Endothelial cell of umbilical vein (primary cell): ENCODE measurements at regions not wholly inside any gene's neighbourhood (a gene's known extent, or its start where the extent isn't known, plus 50 kb on each side); places are given as distances from the start of the nearest gene placed in this dataset.

Experiments used
- BruUV-seq: library from RNA; stranded (reverse); fragments of 400-500 nt; replicated peaks from 2 replicates; lab custom pipeline; 2021; lab: Mats Ljungman, UMichigan
- CTCF ChIA-PET: fragments of 300-600, 350-600 bp; sonication (Branson Sonifier 250); formaldehyde crosslinking; loops from one replicate; lab custom pipeline; 2021; ENCODE audit warnings: antibody characterized with exemption, inconsistent platforms; lab: Charles Lee
- POLR2A ChIA-PET: fragments of 300-600, 350-600 bp; sonication (Branson Sonifier 250); formaldehyde crosslinking; loops from one replicate; lab custom pipeline; 2021; ENCODE audit warnings: antibody characterized with exemption, inconsistent platforms; lab: Charles Lee
- DNase-seq: peaks from one replicate; pipeline ENCODE4 v3.0.0-alpha.2; 2011; ENCODE audit warnings: low read depth, low spot score
- FAIRE-seq: peaks from 2 replicates; lab custom pipeline; 2011; peaks lifted over from hg19 to GRCh38; lab: Jason Lieb, UNC
- H2AFZ ChIP-seq: 2 replicates; pipeline ENCODE4 v1.6.0; 2012; ENCODE audit warnings: low read depth, low read length, control low read depth, inconsistent platforms
- H3K27ac ChIP-seq: 2 replicates; pipeline ENCODE4 v1.5.1; 2011; ENCODE audit warnings: low read depth, mild to moderate bottlenecking, control low read depth, low read length, moderate library complexity; ENCODE audit not compliant: insufficient read depth
- H3K27me3 ChIP-seq, 2 experiments: 2 replicates each; pipeline versions ENCODE4 v1.6.0 to v1.6.1; 2011; ENCODE audit warnings: low read length in 2 of 2, mixed read lengths in 1 of 2; ENCODE audit not compliant: control insufficient read depth in 2 of 2, insufficient read depth in 2 of 2
- H3K36me3 ChIP-seq, 2 experiments: 2 replicates in 1 of 2; 3 replicates in 1 of 2; pipeline ENCODE4 v1.5.1; 2011; ENCODE audit warnings: low read length in 2 of 2, mild to moderate bottlenecking in 1 of 2, moderate library complexity in 1 of 2; ENCODE audit not compliant: control insufficient read depth in 2 of 2, insufficient read depth in 2 of 2; ENCODE audit errors: extremely low read depth in 1 of 2
- H3K4me1 ChIP-seq: 3 replicates; pipeline ENCODE4 v1.5.1; 2011; ENCODE audit warnings: mild to moderate bottlenecking, low read length; ENCODE audit not compliant: control insufficient read depth, insufficient read depth; ENCODE audit errors: extremely low read depth
- H3K4me2 ChIP-seq: 2 replicates; pipeline ENCODE4 v1.6.1; 2011; ENCODE audit warnings: low read length, control low read depth, mixed read lengths; ENCODE audit not compliant: insufficient read depth
- H3K4me3 ChIP-seq, 3 experiments: fragments of 200-600 bp in 1 of 3; sonication (generic), shearing (Covaris generic) in 1 of 3; replicated peaks in 1 of 3; 2 replicates each; pipeline ENCODE4 v1.5.1; 2011 to 2016; ENCODE audit warnings: control low read depth in 3 of 3, low read length in 3 of 3, mild to moderate bottlenecking in 2 of 3, inconsistent platforms in 1 of 3, low read depth in 1 of 3, moderate library complexity in 1 of 3; ENCODE audit not compliant: insufficient read depth in 1 of 3
- H3K79me2 ChIP-seq: 2 replicates; pipeline ENCODE4 v1.6.0; 2012; ENCODE audit warnings: low read length, inconsistent platforms; ENCODE audit not compliant: control insufficient read depth, insufficient read depth
- H3K9ac ChIP-seq: replicated peaks from 2 replicates; pipeline ENCODE3; 2011; ENCODE audit warnings: low read length, control low read depth; ENCODE audit not compliant: insufficient read depth; ENCODE audit errors: extremely low read depth
- H3K9me1 ChIP-seq: replicated peaks from 3 replicates; pipeline ENCODE4 v1.6.0; 2011; ENCODE audit warnings: mild to moderate bottlenecking, low read length; ENCODE audit not compliant: control insufficient read depth, insufficient read depth; ENCODE audit errors: extremely low read depth
- H3K9me3 ChIP-seq: replicated peaks from 2 replicates; pipeline ENCODE4 v1.5.1; 2012; ENCODE audit warnings: low read length, inconsistent platforms; ENCODE audit not compliant: control insufficient read depth, insufficient read depth
- H4K20me1 ChIP-seq: replicated peaks from 2 replicates; pipeline ENCODE3; 2011; ENCODE audit warnings: mild to moderate bottlenecking, low read length; ENCODE audit not compliant: control insufficient read depth, insufficient read depth; ENCODE audit errors: extremely low read depth
- EZH2 ChIP-seq: IDR thresholded peaks from 2 replicates; pipeline ENCODE4 v1.6.1; 2012; ENCODE audit warnings: borderline replicate concordance, low read depth, mild to moderate bottlenecking, moderate library complexity, low read length, inconsistent platforms; ENCODE audit not compliant: severe bottlenecking
- FOS ChIP-seq: IDR thresholded peaks from 2 replicates; pipeline ENCODE4 v1.6.1; 2011; ENCODE audit warnings: mild to moderate bottlenecking, low read length, moderate library complexity, borderline replicate concordance; ENCODE audit not compliant: insufficient read depth
- GATA2 ChIP-seq: IDR thresholded peaks from 2 replicates; pipeline ENCODE4 v1.7.0; 2011; ENCODE audit warnings: low read depth, mild to moderate bottlenecking, moderate library complexity, mixed read lengths, low read length; ENCODE audit not compliant: insufficient read length, insufficient read depth
- MYC ChIP-seq: IDR thresholded peaks from one replicate; pipeline ENCODE4 v1.6.1; 2011; ENCODE audit warnings: mild to moderate bottlenecking, low read depth, low read length
- POLR2A ChIP-seq: IDR thresholded peaks from 2 replicates; pipeline ENCODE4 v1.6.1; 2012; ENCODE audit warnings: low read depth, mild to moderate bottlenecking, control low read depth, low read length
- dilution Hi-C: fragments of 300-500 bp; cut with MboI; formaldehyde crosslinking; loops from one replicate; pipeline ENCODE4 v1.15.0; 2019; ENCODE audit warnings: low sequenced_read_pairs; ENCODE audit not compliant: extremely low pct_ligation_motif_present
- intact Hi-C: fragments of 100-400 bp; cut with micrococcal nuclease; formaldehyde crosslinking; loops from one replicate; pipeline ENCODE4 v1.10.0; 2022
- TF ChIP-seq, protein P1 (sequence below), 2 donors: IDR thresholded peaks; 1 replicate in 1 of 2; 2 replicates in 1 of 2; pipeline ENCODE4 v1.5.1; 2011; ENCODE audit warnings: low read length in 2 of 2, mild to moderate bottlenecking in 2 of 2, moderate library complexity in 2 of 2, control low read depth in 1 of 2, inconsistent platforms in 1 of 2, low read depth in 1 of 2; ENCODE audit not compliant: insufficient read depth in 1 of 2; ENCODE audit errors: extremely low read depth in 1 of 2
- TF ChIP-seq, protein P2 (sequence below): IDR thresholded peaks from 2 replicates; pipeline ENCODE4 v1.6.1; 2011; ENCODE audit not compliant: insufficient read depth, insufficient read length

DNA sequence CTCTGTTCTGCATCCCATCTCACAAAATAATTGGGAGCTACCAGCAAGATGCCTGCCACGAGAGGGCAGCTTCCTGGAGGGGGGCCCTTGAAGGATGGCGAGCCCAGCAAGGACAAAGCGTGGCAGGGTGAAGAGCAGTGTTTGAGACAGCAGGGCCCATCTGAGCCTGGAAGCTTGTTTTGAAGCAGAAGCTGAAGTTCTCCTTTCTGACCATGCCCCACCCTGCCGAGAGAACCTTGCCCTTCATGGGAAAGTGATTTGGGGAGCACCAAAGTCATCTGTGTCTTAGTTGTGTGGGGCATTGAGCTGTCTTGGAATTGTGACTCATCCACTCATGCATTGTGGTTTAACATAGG lies 216.3 kb downstream of the BCL11A start:
- TF ChIP-seq GATA2 = no peak
- TF ChIP-seq, protein P1, sequence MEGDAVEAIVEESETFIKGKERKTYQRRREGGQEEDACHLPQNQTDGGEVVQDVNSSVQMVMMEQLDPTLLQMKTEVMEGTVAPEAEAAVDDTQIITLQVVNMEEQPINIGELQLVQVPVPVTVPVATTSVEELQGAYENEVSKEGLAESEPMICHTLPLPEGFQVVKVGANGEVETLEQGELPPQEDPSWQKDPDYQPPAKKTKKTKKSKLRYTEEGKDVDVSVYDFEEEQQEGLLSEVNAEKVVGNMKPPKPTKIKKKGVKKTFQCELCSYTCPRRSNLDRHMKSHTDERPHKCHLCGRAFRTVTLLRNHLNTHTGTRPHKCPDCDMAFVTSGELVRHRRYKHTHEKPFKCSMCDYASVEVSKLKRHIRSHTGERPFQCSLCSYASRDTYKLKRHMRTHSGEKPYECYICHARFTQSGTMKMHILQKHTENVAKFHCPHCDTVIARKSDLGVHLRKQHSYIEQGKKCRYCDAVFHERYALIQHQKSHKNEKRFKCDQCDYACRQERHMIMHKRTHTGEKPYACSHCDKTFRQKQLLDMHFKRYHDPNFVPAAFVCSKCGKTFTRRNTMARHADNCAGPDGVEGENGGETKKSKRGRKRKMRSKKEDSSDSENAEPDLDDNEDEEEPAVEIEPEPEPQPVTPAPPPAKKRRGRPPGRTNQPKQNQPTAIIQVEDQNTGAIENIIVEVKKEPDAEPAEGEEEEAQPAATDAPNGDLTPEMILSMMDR (IDR thresholded peaks at IDR 0.05; ENCODE audit: extremely low read depth in 1 of 2, insufficient read depth in 1 of 2, low read depth in 1 of 2, low read length in 2 of 2) = no peak
- no peak for TF ChIP-seq MYC
- no peak for TF ChIP-seq FOS
- no peak for TF ChIP-seq POLR2A
- TF ChIP-seq, protein P2, sequence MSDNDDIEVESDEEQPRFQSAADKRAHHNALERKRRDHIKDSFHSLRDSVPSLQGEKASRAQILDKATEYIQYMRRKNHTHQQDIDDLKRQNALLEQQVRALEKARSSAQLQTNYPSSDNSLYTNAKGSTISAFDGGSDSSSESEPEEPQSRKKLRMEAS = no peak
- TF ChIP-seq EZH2 = no peak
- Histone ChIP-seq H3K9me1 (no peaks in the 10 kb centered on the region), H3K4me3 (no peak overlapping the region), H4K20me1 (no peaks in the 10 kb centered on the region), H3K36me3 (no peaks in the 10 kb centered on the region), H3K4me2 (no peak overlapping the region), H2AFZ (no peak overlapping the region), H3K9me3 (peaks cover 2% of the 10 kb centered on the region), H3K27ac (no peak overlapping the region), H3K27me3 (no peaks in the 10 kb centered on the region), H3K79me2 (no peaks in the 10 kb centered on the region), H3K4me1 (no peaks in the 10 kb centered on the region), H3K9ac (no peak overlapping the region)
- intact Hi-C loops (no loop called here), dilution Hi-C loops (no loop called here)
- no peak for FAIRE-seq
- no TSS peak for BruUV-seq
- CTCF ChIA-PET = no interaction called here
- POLR2A ChIA-PET = no interaction called here
- DNase-seq = no peak
